ENCODE measurements at regions not wholly inside any gene's neighbourhood (a gene's known extent, or its start where the extent isn't known, plus 50 kb on each side); places are given as distances from the start of the nearest gene placed in this dataset.

GRCh38 chr18:34576622-34577021 is 133.5 kb upstream of the DTNA start:
- no peak overlapping the region for H3K27ac Mint-ChIP-seq
- no peaks in the 10 kb centered on the region for H3K36me3 Mint-ChIP-seq (ENCODE audit: low read depth)
- H3K27me3 Mint-ChIP-seq (ENCODE audit: low read depth), result peaks cover 3% of the 10 kb centered on the region
- no peak for TF ChIP-seq CTCF (IDR thresholded peaks at IDR 0.05; ENCODE audit: unreplicated experiment in 3 of 3)
- no peaks in the 10 kb centered on the region for H3K4me1 Mint-ChIP-seq
- peaks cover 20% of the 10 kb centered on the region for H3K9me3 Mint-ChIP-seq
- H3K4me3 Mint-ChIP-seq, result no peak overlapping the region

GRCh38 chr18:34583895-34584294 is 126.2 kb upstream of the DTNA start:
- Mint-ChIP-seq H3K4me1 (no peaks in the 10 kb centered on the region), H3K27ac (no peak overlapping the region), H3K9me3 (peaks cover 20% of the 10 kb centered on the region), H3K36me3 (ENCODE audit: low read depth) (no peaks in the 10 kb centered on the region), H3K4me3 (no peak overlapping the region), H3K27me3 (ENCODE audit: low read depth) (no peaks in the 10 kb centered on the region)
- no peak for TF ChIP-seq CTCF (IDR thresholded peaks at IDR 0.05; ENCODE audit: unreplicated experiment in 3 of 3)

- no peak overlapping the region for H3K27ac Mint-ChIP-seq
- H3K36me3 Mint-ChIP-seq (ENCODE audit: low read depth), result no peaks in the 10 kb centered on the region
- H3K4me1 Mint-ChIP-seq, result peaks cover 37% of the 10 kb centered on the region
- H3K4me3 Mint-ChIP-seq, result no peak overlapping the region
- no peaks in the 10 kb centered on the region for H3K27me3 Mint-ChIP-seq (ENCODE audit: low read depth)
- TF ChIP-seq CTCF (IDR thresholded peaks at IDR 0.05; ENCODE audit: unreplicated experiment in 3 of 3), result no peak
- H3K9me3 Mint-ChIP-seq, result no peaks in the 10 kb centered on the region
These were observed 119.6 kb upstream of the DTNA start for GRCh38 chr18:34590503-34590902.

- no peak for TF ChIP-seq CTCF (IDR thresholded peaks at IDR 0.05; ENCODE audit: unreplicated experiment in 3 of 3)
- Mint-ChIP-seq H3K27me3 (ENCODE audit: low read depth) (no peaks in the 10 kb centered on the region), H3K27ac (peak overlapping the region in 2 of 3 experiments; percentile 72 to 80), H3K4me3 (peak overlapping the region; percentile 0 to 89 (median 85)), H3K36me3 (ENCODE audit: low read depth) (no peaks in the 10 kb centered on the region), H3K9me3 (no peaks in the 10 kb centered on the region), H3K4me1 (peaks cover 38% of the 10 kb centered on the region)
These were observed 118.1 kb upstream of the DTNA start for GRCh38 chr18:34591920-34592444.

DNA sequence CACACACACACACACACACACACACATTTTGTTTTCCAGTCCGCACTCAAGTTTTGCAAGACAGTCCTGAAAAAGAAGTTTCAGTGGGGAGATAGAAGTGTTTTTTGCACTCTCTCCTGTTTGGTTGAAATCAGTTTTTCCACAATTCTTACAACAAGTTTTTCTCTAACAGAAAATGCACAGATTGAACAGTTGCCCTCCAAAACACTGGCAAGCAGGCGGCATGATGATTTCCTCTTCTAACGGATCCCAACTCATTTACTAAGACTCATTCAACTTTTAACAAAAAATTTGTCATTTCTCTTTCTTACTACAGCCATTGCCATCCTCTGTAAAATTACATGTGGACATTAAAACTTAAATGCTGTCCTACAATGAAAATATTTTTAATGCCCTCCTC is 117.6 kb upstream of the DTNA start:
- H3K4me3 Mint-ChIP-seq, result peak overlapping the region; percentile 76 to 89 (median 85)
- no peaks in the 10 kb centered on the region for H3K36me3 Mint-ChIP-seq (ENCODE audit: low read depth)
- no peak for TF ChIP-seq CTCF (IDR thresholded peaks at IDR 0.05; ENCODE audit: unreplicated experiment in 3 of 3)
- H3K27ac Mint-ChIP-seq, result peak overlapping the region; percentile 72 to 80 (median 79)
- H3K27me3 Mint-ChIP-seq (ENCODE audit: low read depth), result no peaks in the 10 kb centered on the region
- H3K4me1 Mint-ChIP-seq, result peaks cover 43% of the 10 kb centered on the region
- no peaks in the 10 kb centered on the region for H3K9me3 Mint-ChIP-seq

- H3K36me3 Mint-ChIP-seq (ENCODE audit: low read depth), result no peaks in the 10 kb centered on the region
- H3K4me1 Mint-ChIP-seq, result peaks cover 48% of the 10 kb centered on the region
These were observed 117.1 kb upstream of the DTNA start for GRCh38 chr18:34592961-34593382.

More at GRCh38 chr18:34592961-34593382, 117.1 kb upstream of the DTNA start:
- Mint-ChIP-seq H3K27ac (peak overlapping the region; percentile 72 to 80 (median 79)), H3K4me3 (peak overlapping the region; percentile 76 to 89 (median 85)), H3K27me3 (ENCODE audit: low read depth) (no peaks in the 10 kb centered on the region), H3K9me3 (no peaks in the 10 kb centered on the region)
- TF ChIP-seq CTCF (IDR thresholded peaks at IDR 0.05; ENCODE audit: unreplicated experiment in 3 of 3), result no peak

Measured in nephron (organoid).